RWPE2 (cell line): ENCODE measurements at regions not wholly inside any gene's neighbourhood (a gene's known extent, or its start where the extent isn't known, plus 50 kb on each side); places are given as distances from the start of the nearest gene placed in this dataset.

ENCODE experiments used
- ATAC-seq: fragments of 200-7000 bp; cut with Tn5 transposase; 3 replicates; pipeline ENCODE4 v1.9.1; 2021; ENCODE audit warnings: low read depth
- DNase-seq: peaks from one replicate; pipeline ENCODE4 v3.0.0-alpha.2; 2020; ENCODE audit warnings: low spot score
- H3K27ac ChIP-seq: fragments of 450-650 bp; 2 replicates; pipeline ENCODE4 v1.5.1; 2017; ENCODE audit warnings: mild to moderate bottlenecking; ENCODE audit not compliant: poor library complexity, severe bottlenecking
- H3K27me3 ChIP-seq: fragments of 250-450 bp; sonication (Bioruptor Pico); 2 replicates; pipeline ENCODE4 v1.5.1; 2021; ENCODE audit warnings: mild to moderate bottlenecking, moderate library complexity; ENCODE audit not compliant: insufficient read depth, poor library complexity, severe bottlenecking
- H3K36me3 ChIP-seq: fragments of 250-450 bp; sonication (Bioruptor Pico); 2 replicates; pipeline ENCODE4 v1.5.1; 2020; ENCODE audit warnings: low read depth, mild to moderate bottlenecking, moderate library complexity
- H3K4me1 ChIP-seq: fragments of 250-450 bp; sonication (Bioruptor Pico); 2 replicates; pipeline ENCODE4 v1.5.1; 2021; ENCODE audit warnings: mild to moderate bottlenecking, moderate library complexity; ENCODE audit not compliant: insufficient read depth, poor library complexity, severe bottlenecking
- H3K4me3 ChIP-seq: fragments of 250-450 bp; sonication (Bioruptor Pico); 2 replicates; pipeline ENCODE4 v1.5.1; 2021; ENCODE audit warnings: mild to moderate bottlenecking, moderate library complexity; ENCODE audit not compliant: severe bottlenecking
- H3K9me3 ChIP-seq: fragments of 250-450 bp; sonication (Bioruptor Pico); 2 replicates; pipeline ENCODE4 v1.5.1; 2021; ENCODE audit warnings: mild to moderate bottlenecking, moderate library complexity; ENCODE audit not compliant: severe bottlenecking
- TF ChIP-seq, protein P1 (sequence below): fragments of 450-650 bp; IDR thresholded peaks from one replicate; pipeline ENCODE4 v1.5.1; 2017; ENCODE audit warnings: mild to moderate bottlenecking, moderate library complexity; ENCODE audit not compliant: poor library complexity, severe bottlenecking

DNA sequence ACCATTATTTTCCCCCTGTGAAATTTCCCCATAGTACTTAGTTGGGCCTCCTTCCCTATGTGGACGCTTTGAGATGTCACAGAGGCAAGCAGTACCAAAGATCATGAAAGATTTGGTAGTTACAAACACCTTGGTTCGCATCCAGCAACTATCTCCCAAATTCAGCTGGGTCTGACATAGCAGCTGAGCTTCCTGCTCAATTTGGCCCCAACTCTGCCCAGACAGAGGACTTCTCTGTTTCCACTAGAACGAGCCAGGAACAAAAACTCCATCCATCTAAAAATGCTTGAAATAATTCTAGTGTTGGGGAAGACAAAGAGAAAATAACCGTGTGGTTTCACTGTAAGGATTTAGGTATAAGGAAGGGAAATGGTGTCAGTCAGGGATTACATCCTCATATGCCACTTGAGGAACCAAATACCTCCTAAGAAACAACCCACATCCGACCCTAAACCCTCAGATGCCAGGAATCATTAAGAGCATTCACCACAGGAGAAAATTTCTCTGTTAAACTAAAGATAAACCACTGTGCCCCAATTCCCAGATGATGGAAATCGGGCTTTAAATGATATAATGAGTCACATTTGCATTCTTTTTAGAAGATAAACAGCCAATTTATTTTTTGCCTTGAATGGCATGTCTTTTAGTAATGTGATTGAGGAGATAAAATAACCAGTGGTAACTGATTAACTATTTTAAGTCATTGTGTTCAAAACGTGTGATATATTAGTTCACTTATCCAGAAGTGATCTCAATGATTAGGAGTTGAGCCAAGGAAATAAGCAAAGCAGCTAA is 103.7 kb upstream of the IFNG-AS1 start:
- no peaks in the 10 kb centered on the region for H3K36me3 ChIP-seq
- no peaks in the 10 kb centered on the region for H3K27me3 ChIP-seq
- no peak for DNase-seq
- TF ChIP-seq, protein P1, sequence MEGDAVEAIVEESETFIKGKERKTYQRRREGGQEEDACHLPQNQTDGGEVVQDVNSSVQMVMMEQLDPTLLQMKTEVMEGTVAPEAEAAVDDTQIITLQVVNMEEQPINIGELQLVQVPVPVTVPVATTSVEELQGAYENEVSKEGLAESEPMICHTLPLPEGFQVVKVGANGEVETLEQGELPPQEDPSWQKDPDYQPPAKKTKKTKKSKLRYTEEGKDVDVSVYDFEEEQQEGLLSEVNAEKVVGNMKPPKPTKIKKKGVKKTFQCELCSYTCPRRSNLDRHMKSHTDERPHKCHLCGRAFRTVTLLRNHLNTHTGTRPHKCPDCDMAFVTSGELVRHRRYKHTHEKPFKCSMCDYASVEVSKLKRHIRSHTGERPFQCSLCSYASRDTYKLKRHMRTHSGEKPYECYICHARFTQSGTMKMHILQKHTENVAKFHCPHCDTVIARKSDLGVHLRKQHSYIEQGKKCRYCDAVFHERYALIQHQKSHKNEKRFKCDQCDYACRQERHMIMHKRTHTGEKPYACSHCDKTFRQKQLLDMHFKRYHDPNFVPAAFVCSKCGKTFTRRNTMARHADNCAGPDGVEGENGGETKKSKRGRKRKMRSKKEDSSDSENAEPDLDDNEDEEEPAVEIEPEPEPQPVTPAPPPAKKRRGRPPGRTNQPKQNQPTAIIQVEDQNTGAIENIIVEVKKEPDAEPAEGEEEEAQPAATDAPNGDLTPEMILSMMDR, result no peak
- no peak overlapping the region for H3K4me3 ChIP-seq
- H3K4me1 ChIP-seq, result peaks cover 3% of the 10 kb centered on the region
- H3K27ac ChIP-seq, result no peak overlapping the region
- H3K9me3 ChIP-seq, result no peaks in the 10 kb centered on the region
- ATAC-seq, result no peak

DNA sequence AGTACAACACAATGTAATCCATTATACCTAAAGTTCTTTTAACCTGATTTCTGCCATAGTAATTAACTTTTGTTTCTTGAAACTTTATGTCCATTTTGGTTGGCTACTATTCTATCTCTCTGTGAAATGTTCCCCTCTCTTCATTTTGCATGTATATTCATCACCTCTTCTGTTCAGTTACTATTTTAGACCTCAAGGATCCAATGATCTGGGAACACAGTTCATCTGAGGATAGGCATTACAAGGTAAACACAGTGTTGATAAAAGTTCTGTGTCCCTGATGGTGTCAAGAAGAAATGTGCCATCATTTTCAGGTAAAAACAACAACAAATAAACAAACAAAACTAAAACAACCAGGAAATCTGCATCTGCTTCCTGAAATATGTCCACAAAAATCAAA is 102.2 kb upstream of the IFNG-AS1 start:
- Histone ChIP-seq H3K27ac (no peak overlapping the region), H3K36me3 (no peaks in the 10 kb centered on the region), H3K4me3 (no peak overlapping the region), H3K4me1 (no peaks in the 10 kb centered on the region), H3K9me3 (no peaks in the 10 kb centered on the region), H3K27me3 (no peaks in the 10 kb centered on the region)
- TF ChIP-seq, protein P1, result no peak
- ATAC-seq (no peak), DNase-seq (no peak)

DNA sequence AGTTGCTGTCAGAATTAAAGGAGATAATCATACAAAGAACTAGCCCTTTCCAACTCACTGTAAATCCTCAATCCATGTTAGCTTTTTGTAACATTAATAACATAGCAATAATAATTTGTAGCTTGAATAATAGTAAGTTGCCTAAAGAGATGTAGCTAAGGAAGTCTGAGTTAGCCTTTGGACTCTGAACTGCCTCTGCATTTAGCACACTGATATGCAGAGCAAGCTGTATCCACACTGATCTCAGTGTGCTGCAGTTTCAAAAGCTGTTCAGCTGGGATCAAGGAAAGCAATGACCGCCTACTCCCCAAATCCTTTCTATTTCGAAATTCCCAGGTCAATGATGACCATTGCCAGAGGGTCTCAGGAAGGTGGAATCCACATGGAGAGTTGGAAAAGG is 99.3 kb upstream of the IFNG-AS1 start:
- ATAC-seq, result no peak
- H3K4me1 ChIP-seq, result no peaks in the 10 kb centered on the region
- no peak overlapping the region for H3K27ac ChIP-seq
- H3K36me3 ChIP-seq, result no peaks in the 10 kb centered on the region
- no peak overlapping the region for H3K4me3 ChIP-seq
- H3K9me3 ChIP-seq, result no peaks in the 10 kb centered on the region
- TF ChIP-seq, protein P1, result no peak
- no peaks in the 10 kb centered on the region for H3K27me3 ChIP-seq
- DNase-seq, result no peak

DNA sequence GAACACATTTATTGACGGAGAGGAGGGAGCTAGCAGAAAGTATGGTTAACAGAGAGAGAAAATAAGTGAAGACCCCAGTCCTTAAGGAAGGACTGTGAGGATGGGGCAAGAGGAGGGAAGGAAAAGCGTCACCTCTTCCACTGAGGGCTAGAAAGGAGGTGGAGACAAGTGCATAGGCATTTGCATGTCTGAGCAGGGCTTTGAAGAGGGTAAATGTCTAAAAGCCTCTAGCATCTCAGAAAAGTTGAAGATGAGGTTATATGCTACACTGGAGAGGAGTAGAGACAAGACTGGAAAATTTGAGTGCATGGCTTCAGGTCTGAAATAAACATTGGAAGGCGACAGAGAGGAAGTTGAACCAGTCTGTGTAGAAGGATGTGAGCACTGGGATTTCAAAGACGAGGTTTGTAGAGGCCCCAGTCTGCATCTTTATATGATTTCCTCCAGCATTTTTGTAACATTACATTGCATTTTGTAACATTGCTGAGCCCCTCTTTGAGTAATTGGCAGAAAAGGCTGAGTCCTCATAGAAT is 98.5 kb upstream of the IFNG-AS1 start:
- H3K4me3 ChIP-seq, result no peak overlapping the region
- no peaks in the 10 kb centered on the region for H3K27me3 ChIP-seq
- H3K27ac ChIP-seq, result no peak overlapping the region
- no peaks in the 10 kb centered on the region for H3K9me3 ChIP-seq
- TF ChIP-seq, protein P1, result no peak
- ATAC-seq (no peak), DNase-seq (no peak)
- no peaks in the 10 kb centered on the region for H3K4me1 ChIP-seq
- H3K36me3 ChIP-seq, result no peaks in the 10 kb centered on the region

DNA sequence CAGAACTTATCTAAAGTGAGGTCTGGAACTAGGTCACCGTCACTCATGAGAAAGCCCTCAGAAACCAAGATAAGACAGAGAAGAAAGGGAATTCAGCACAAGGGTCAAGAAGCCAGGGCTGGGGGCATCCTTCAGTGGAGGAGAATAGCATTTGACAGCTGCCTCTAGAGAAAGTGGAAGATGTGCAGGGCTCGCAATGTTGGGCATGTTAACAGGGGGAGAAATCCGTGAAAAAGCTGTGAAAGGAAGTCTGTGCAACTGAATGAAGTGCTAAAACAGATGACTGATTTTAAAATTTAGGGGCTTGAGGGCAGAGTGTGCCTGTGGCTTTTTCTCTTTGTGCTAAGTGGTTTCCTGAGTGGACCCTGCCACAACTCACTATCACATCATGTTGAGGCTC is 97.7 kb upstream of the IFNG-AS1 start:
- TF ChIP-seq, protein P1, result no peak
- no peak overlapping the region for H3K4me3 ChIP-seq
- H3K4me1 ChIP-seq, result no peaks in the 10 kb centered on the region
- ATAC-seq (no peak), DNase-seq (no peak)
- no peak overlapping the region for H3K27ac ChIP-seq
- no peaks in the 10 kb centered on the region for H3K27me3 ChIP-seq
- H3K36me3 ChIP-seq, result no peaks in the 10 kb centered on the region
- H3K9me3 ChIP-seq, result no peaks in the 10 kb centered on the region
